Midbrain (tissue), 1 donor: ENCODE measurements at regions not wholly inside any gene's neighbourhood (a gene's known extent, or its start where the extent isn't known, plus 50 kb on each side); places are given as distances from the start of the nearest gene placed in this dataset.

Experiments used
- DNase-seq: peaks from one replicate; lab custom pipeline; 2025; lab: John Stamatoyannopoulos, UW

GRCh38 chr6:14713008-14713960, 532.6 kb upstream of the JARID2 start:
- DNase-seq: no peak

- DNase-seq: no peak
Observed at GRCh38 chr6:14713966-14714631, 531.8 kb upstream of the JARID2 start.

GRCh38 chr6:14715076-14715475, 530.8 kb upstream of the JARID2 start:
- no peak for DNase-seq

GRCh38 chr6:14716499-14717146, 529.2 kb upstream of the JARID2 start:
- DNase-seq: no peak

GRCh38 chr6:14717307-14717706, 528.6 kb upstream of the JARID2 start:
- no peak for DNase-seq

- no peak for DNase-seq
Observed at GRCh38 chr6:14718861-14719260, 527.0 kb upstream of the JARID2 start.

- DNase-seq: no peak
Observed at GRCh38 chr6:14719270-14719669, 526.6 kb upstream of the JARID2 start.

GRCh38 chr6:14720411-14721102, 525.3 kb upstream of the JARID2 start:
- no peak for DNase-seq

- DNase-seq: no peak
Observed at GRCh38 chr6:14721103-14721758, 524.6 kb upstream of the JARID2 start.

- DNase-seq: no peak
Observed at GRCh38 chr6:14722001-14722562, 523.8 kb upstream of the JARID2 start.

GRCh38 chr6:14722704-14723103, 523.2 kb upstream of the JARID2 start:
- DNase-seq: no peak

- DNase-seq: no peak
Observed at GRCh38 chr6:14723535-14724086, 522.3 kb upstream of the JARID2 start.

- no peak for DNase-seq
Observed at GRCh38 chr6:14724549-14724948, 521.3 kb upstream of the JARID2 start.

- DNase-seq: no peak
Observed at GRCh38 chr6:14726816-14727493, 518.9 kb upstream of the JARID2 start.

- peak; percentile 12 for DNase-seq
Observed at GRCh38 chr6:14727494-14728395, 518.1 kb upstream of the JARID2 start.

- no peak for DNase-seq
Observed at GRCh38 chr6:14728396-14729024, 517.4 kb upstream of the JARID2 start.

GRCh38 chr6:14729129-14729871, 516.6 kb upstream of the JARID2 start:
- DNase-seq: peak; percentile 3

GRCh38 chr6:14730654-14731053, 515.2 kb upstream of the JARID2 start:
- no peak for DNase-seq
